Sigmoid colon (tissue), 4 donors: ENCODE measurements at regions not wholly inside any gene's neighbourhood (a gene's known extent, or its start where the extent isn't known, plus 50 kb on each side); places are given as distances from the start of the nearest gene placed in this dataset.

Experiments used
- EP300 ChIP-seq, 4 donors: sonication (generic); formaldehyde crosslinking; IDR thresholded peaks; one replicate each; pipeline ENCODE4 v1.6.1; 2017; ENCODE audit warnings: antibody characterized with exemption in 4 of 4
- POLR2A ChIP-seq, 2 donors: fragments of 450-650 bp; IDR thresholded peaks; one replicate each; pipeline ENCODE4 v1.6.1; 2016; ENCODE audit warnings: antibody characterized with exemption in 2 of 2, mild to moderate bottlenecking in 2 of 2, moderate library complexity in 2 of 2
- TF ChIP-seq, protein P1 (sequence below), 4 experiments: fragments of 450-650 bp in 3 of 4; fragments of 200-600 bp in 1 of 4; IDR thresholded peaks; one replicate each; pipeline ENCODE4 v1.5.1; 2016 to 2019; ENCODE audit warnings: antibody characterized with exemption in 4 of 4, mild to moderate bottlenecking in 3 of 4, moderate library complexity in 2 of 4

DNA sequence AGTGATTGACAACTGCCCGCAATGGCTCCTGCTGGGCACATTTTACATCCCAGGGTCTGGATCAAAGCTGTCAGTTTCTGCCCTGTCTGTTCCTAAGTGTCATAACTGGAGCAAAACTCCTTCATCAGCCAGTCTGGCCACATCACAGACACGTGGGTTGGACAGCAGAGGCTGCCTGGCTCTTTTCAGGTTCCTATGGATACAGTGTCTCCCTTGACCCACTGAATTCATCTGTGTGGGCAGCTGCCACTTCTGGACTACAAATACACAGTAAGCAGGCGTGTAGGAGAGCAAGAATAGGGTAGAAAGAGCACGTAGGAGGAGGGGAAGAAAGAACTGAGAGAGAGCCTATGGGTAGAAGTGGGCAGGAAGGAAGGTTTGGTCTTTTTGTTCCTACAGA lies 238.0 kb downstream of the ENC1 start:
- no peak for TF ChIP-seq EP300 (IDR thresholded peaks at IDR 0.05)
- no peak for TF ChIP-seq POLR2A (IDR thresholded peaks at IDR 0.05)
- TF ChIP-seq, protein P1, sequence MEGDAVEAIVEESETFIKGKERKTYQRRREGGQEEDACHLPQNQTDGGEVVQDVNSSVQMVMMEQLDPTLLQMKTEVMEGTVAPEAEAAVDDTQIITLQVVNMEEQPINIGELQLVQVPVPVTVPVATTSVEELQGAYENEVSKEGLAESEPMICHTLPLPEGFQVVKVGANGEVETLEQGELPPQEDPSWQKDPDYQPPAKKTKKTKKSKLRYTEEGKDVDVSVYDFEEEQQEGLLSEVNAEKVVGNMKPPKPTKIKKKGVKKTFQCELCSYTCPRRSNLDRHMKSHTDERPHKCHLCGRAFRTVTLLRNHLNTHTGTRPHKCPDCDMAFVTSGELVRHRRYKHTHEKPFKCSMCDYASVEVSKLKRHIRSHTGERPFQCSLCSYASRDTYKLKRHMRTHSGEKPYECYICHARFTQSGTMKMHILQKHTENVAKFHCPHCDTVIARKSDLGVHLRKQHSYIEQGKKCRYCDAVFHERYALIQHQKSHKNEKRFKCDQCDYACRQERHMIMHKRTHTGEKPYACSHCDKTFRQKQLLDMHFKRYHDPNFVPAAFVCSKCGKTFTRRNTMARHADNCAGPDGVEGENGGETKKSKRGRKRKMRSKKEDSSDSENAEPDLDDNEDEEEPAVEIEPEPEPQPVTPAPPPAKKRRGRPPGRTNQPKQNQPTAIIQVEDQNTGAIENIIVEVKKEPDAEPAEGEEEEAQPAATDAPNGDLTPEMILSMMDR (IDR thresholded peaks at IDR 0.05), result no peak
